ENCODE measurements at regions not wholly inside any gene's neighbourhood (a gene's known extent, or its start where the extent isn't known, plus 50 kb on each side); places are given as distances from the start of the nearest gene placed in this dataset.
"Not testable (repeated sequence)": the region's sequence is repeated elsewhere in the genome, so short reads cannot be mapped to it uniquely, and the experiment has no call there.

DNA sequence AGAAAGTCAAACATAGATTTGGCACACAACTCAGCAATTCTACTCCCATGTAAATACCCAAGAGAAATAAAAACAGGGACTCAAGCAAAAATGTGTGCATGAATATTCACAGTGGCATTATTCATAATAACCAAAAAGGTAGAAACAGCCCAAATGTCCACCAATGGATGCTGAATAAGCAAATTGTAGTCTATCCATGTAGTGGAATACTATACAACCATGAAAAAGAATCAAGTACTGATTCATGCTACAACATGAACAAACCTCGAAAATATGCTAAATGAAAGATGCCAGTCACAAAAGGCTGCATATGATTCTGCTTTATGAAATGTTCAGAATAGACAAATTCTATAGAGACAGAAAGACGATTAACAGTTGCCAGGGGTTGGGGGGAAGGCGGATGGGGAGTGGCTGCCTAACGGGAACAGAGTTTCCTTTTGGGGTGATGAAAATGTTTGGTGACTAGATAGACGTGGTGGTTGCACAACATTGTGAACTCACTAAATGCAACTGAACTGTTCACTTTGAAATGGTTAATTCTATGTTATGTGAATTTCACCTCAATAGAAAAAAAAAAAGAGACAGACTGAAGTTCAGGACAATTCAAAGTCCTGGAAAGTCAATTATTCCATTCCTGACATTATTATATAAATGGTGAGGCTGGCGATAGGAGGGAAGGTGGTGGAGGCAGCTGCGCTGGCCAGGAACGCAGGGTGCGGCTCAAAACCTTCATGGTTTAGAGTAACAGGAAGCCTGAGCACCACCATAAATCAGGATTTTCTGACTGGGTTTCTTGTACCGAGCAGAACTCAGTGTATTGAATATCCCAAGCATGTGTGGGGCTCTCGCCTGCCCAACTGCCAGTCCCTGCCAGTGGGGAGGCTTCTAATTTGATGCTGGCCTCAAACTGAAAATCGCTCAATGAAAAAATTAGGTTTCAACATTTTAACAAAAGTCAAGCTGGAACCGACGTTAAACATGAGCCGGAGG lies 300.9 kb downstream of the C16orf95 start:
- no peak overlapping the region for H3K4me3 Mint-ChIP-seq
- H3K9me3 Mint-ChIP-seq: no peaks in the 10 kb centered on the region
- ATAC-seq (replicated peaks in 1 of 2): no peak
- no peaks in the 10 kb centered on the region for H3K36me3 Mint-ChIP-seq (ENCODE audit: insufficient read depth in 2 of 2)
- no peak overlapping the region for H3K27ac Mint-ChIP-seq
- H3K4me1 Mint-ChIP-seq (ENCODE audit: low read depth): no peaks in the 10 kb centered on the region
- peaks cover 18% of the 10 kb centered on the region for H3K27me3 Mint-ChIP-seq (ENCODE audit: low read depth)
- DNase-seq: no peak

DNA sequence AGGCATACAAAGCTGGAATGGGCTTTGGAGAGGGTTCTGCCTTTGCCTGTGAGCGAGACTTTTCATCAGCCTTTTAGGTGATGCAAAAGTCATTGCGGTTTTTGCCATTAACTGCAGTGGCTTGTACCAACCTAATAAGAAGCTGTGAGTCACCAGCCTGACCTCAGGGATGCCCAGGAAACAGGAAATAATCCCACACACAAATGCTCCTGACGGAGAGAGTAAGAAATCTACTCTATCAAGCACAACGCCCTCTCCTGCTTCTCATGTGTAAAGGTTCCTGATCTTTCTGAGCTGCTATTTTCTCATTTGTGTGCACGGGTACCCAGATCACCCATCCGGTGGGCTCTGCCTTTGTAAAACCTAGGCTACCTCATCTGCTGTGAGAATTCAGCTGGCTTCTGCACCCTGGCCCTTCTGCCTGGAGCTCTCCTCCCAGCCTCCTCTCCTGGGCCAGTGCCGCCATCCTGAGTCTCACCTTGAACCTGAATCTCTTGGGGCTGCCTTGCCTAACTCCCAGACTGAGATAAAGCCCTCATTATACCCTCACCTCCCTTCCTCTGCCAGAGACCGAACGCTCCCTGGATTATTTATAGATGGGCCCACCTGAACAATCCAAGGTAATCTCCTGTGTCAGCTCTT lies 299.7 kb downstream of the C16orf95 start:
- ATAC-seq (replicated peaks in 1 of 2) (no peak), DNase-seq (no peak)
- H3K4me3 Mint-ChIP-seq: no peak overlapping the region
- H3K4me1 Mint-ChIP-seq (ENCODE audit: low read depth): no peaks in the 10 kb centered on the region
- H3K36me3 Mint-ChIP-seq (ENCODE audit: insufficient read depth in 2 of 2): no peaks in the 10 kb centered on the region
- no peak overlapping the region for H3K27ac Mint-ChIP-seq
- H3K27me3 Mint-ChIP-seq (ENCODE audit: low read depth): peaks cover 18% of the 10 kb centered on the region
- no peaks in the 10 kb centered on the region for H3K9me3 Mint-ChIP-seq

DNA sequence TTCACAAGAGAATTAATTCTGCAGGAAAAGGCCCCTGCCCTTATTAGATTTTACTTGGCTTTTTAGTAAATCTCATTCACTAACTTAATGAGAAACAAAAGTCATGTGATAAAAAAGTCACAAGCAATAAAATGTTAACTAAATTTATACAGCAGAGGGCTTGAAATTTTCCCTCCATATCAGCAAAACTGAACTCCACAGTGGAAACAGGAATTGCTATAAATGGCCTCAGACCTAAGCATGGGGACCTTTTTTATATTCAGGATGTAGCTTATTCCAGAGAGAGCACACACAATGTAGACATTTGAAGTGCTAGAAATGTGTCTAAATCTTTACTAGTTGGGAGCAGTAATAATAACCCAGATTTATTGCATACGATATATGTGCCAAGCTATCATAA lies 291.5 kb downstream of the C16orf95 start:
- Mint-ChIP-seq H3K27me3 (ENCODE audit: low read depth) (no peaks in the 10 kb centered on the region), H3K4me1 (ENCODE audit: low read depth) (no peaks in the 10 kb centered on the region), H3K4me3 (no peak overlapping the region), H3K36me3 (ENCODE audit: insufficient read depth in 2 of 2) (peaks cover 0 to 2% of the 10 kb centered on the region in 2 donors), H3K27ac (no peak overlapping the region), H3K9me3 (no peaks in the 10 kb centered on the region)
- ATAC-seq (replicated peaks in 1 of 2): no peak
- no peak for DNase-seq

DNA sequence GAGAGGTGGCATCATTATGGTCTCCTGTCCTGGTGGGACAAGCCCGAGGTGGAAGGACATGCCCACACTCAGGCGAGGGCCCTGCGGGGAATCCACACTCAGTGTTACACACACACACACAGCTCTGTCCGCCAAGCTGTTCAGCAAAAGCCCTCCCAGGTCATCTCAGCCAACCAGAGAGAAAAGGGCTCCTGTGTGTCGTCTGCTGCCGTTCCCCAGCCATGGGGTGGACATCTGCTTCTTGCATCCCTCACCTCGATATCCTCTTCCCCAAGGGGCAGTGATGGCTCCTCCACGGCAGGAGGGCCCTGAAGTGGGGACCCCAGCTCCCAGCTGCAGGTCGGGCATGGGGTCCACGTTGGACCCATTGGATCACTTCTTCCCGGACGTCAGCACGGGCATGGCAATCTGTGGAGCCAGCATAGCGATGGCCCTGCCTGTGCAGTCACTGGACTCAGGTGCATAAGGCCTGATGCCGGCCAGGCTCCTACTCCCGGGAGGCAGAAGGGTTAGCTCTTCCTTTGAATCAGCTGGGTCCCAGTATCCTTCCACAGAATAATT lies 290.1 kb downstream of the C16orf95 start:
- no peak for DNase-seq
- Mint-ChIP-seq H3K9me3 (no peaks in the 10 kb centered on the region), H3K27me3 (ENCODE audit: low read depth) (no peaks in the 10 kb centered on the region), H3K4me1 (ENCODE audit: low read depth) (no peaks in the 10 kb centered on the region), H3K36me3 (ENCODE audit: insufficient read depth in 2 of 2) (peaks cover 0 to 2% of the 10 kb centered on the region in 2 donors), H3K27ac (no peak overlapping the region), H3K4me3 (no peak overlapping the region)
- ATAC-seq (replicated peaks in 1 of 2): no peak

DNA sequence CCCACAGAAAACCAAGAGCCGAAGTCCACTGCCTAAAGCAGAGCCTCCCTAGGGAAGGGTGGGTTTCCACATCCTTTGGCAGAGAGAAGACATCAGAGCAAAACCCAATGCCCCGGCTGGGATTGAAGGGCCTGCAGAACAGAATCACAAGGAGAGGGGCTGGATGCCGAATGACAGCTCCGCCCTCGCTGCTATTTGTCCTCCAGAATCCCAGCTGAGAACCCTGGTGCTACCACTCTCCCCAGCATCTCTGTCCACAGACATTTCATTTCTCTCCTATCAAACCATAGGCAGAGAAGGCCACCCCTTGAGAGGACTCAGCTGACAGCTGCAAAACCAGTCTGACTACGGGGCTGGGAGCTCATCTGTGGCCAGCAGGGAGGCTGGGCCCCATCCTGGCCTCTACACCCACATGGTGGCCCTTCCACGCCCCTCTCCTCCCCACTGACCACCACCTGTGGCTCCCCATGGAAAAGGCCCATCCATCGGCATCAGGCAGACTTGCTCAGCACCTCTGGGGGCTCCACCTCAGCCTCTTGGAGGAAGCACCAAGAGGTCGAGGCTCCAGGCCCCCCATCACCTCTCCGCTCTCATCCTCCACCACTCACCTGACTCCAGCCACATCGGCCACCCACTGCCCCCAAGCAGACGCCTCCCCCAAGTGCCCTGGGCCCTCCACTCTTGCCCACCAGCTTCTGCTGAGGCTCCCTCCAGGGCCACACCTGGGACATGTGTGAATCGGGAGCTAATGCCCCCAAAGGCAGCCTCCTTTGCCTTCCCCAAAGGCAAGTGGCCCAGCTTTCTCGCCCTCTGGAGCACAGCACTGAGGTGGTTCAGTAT lies 288.5 kb downstream of the C16orf95 start:
- H3K4me1 Mint-ChIP-seq (ENCODE audit: low read depth): no peaks in the 10 kb centered on the region
- DNase-seq: no peak
- no peaks in the 10 kb centered on the region for H3K9me3 Mint-ChIP-seq
- H3K27ac Mint-ChIP-seq: no peak overlapping the region
- no peak for ATAC-seq (replicated peaks in 1 of 2)
- no peaks in the 10 kb centered on the region for H3K27me3 Mint-ChIP-seq (ENCODE audit: low read depth)
- H3K4me3 Mint-ChIP-seq: no peak overlapping the region
- peaks cover 0 to 2% of the 10 kb centered on the region in 2 donors for H3K36me3 Mint-ChIP-seq (ENCODE audit: insufficient read depth in 2 of 2)

DNA sequence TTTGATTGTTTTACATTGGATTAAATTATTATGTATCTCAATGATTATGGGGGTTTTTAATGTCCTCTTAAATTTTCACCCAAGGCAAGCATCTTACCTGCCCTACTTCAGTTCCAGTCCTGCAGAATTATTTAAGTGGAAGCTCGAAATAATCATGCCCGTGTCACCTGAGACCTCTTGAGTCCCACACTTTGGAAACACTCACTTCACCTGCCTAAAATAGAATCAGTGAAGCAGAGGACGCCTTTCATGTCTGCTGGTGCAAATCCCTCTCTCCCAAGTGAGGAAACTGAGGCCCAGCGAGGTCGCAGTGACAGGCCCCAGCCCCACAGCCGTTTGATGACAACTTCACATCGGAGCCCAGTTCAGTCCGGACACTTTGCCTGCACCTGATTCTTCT lies 284.6 kb downstream of the C16orf95 start:
- no peak overlapping the region for H3K27ac Mint-ChIP-seq
- peaks cover 0 to 2% of the 10 kb centered on the region in 2 donors for H3K36me3 Mint-ChIP-seq (ENCODE audit: insufficient read depth in 2 of 2)
- ATAC-seq (replicated peaks in 1 of 2): no peak
- H3K4me1 Mint-ChIP-seq (ENCODE audit: low read depth): no peaks in the 10 kb centered on the region
- no peak overlapping the region for H3K4me3 Mint-ChIP-seq
- no peaks in the 10 kb centered on the region for H3K27me3 Mint-ChIP-seq (ENCODE audit: low read depth)
- DNase-seq: no peak
- H3K9me3 Mint-ChIP-seq: no peaks in the 10 kb centered on the region

DNA sequence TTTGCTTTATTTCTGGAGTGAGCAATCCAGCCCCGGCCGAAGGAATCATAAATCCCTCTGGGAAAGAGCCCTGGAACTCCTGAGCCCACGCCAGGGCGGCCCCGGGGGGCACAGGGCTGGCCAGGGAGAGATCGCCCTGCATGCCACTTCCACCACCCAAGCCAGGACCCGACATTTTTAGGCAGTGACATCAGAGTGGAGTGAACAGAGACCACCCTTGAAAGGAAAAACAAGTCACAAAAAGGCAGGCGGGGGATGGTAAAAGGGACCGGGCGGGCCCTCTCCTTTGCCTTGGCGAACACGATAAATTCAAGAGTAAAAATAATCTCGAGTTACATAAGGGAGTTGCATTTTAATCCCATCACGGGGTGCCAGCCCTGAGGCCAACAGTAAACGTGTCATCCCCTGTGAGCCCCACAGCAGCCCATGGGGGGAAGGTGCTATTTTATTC lies 284.1 kb downstream of the C16orf95 start:
- DNase-seq: no peak
- H3K4me3 Mint-ChIP-seq: no peak overlapping the region
- peaks cover 0 to 2% of the 10 kb centered on the region in 2 donors for H3K36me3 Mint-ChIP-seq (ENCODE audit: insufficient read depth in 2 of 2)
- H3K27ac Mint-ChIP-seq: no peak overlapping the region
- H3K27me3 Mint-ChIP-seq (ENCODE audit: low read depth): no peaks in the 10 kb centered on the region
- no peaks in the 10 kb centered on the region for H3K4me1 Mint-ChIP-seq (ENCODE audit: low read depth)
- ATAC-seq (replicated peaks in 1 of 2): no peak
- H3K9me3 Mint-ChIP-seq: no peaks in the 10 kb centered on the region

DNA sequence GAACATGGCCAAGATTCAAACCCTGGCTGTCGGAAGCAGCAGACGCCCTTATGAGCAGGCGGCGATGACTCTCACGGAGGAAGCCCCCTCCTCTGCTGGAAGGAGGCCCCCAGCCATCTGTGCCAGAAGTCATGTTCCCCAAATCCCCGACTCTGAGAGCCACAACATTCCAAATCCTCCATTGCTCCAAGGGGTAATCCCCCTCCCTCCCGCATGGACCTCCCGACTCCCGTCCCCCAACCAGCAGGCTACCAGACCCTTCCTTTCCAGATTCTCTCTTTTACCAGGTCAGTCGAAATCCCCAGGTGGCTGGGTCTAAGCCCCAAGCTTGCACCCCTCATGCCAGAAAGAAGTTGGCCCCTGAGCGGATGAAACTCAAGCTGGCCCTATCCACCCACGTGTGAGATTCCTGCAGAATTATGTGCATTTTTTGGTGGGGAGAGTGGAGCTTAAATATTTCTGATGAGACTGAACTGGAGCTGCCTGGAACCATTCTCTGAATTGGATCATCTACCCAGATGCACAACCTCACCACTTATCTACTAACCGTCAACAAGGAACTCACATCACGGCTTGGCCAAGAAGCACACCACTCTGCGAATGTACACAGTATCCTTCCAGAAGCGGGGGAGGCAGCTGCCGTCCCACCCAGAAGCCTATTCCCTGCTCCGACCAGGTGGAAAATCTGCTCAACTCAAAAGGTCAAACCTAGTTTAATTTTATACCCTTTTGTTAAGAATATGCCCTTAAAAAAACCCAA lies 283.5 kb downstream of the C16orf95 start:
- ATAC-seq (replicated peaks in 1 of 2) (no peak), DNase-seq (no peak)
- Mint-ChIP-seq H3K9me3 (no peaks in the 10 kb centered on the region), H3K27ac (no peak overlapping the region), H3K4me3 (no peak overlapping the region), H3K4me1 (ENCODE audit: low read depth) (no peaks in the 10 kb centered on the region), H3K36me3 (ENCODE audit: insufficient read depth in 2 of 2) (peaks cover 0 to 2% of the 10 kb centered on the region in 2 donors), H3K27me3 (ENCODE audit: low read depth) (no peaks in the 10 kb centered on the region)

DNA sequence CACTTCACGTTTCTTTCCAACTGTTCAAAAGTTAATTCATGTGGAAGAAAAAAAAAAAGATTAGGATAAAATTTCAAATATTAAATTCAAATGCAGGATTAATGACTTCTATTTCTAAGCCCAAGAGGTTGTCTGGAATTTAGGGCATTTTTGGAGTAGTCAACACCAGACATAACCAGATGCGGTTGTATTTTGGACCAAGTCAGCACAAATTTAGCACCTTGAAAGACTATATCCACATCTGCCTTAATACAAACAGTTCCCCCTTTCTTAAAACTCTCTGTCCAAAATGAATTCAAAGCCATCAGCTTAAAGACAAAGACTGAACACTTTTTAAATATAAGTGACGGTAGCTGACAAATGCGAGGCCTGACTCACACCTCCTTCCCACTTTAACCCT lies 282.9 kb downstream of the C16orf95 start:
- Mint-ChIP-seq H3K27ac (no peak overlapping the region), H3K9me3 (no peaks in the 10 kb centered on the region), H3K4me1 (ENCODE audit: low read depth) (no peaks in the 10 kb centered on the region), H3K36me3 (ENCODE audit: insufficient read depth in 2 of 2) (peaks cover 0 to 2% of the 10 kb centered on the region in 2 donors), H3K4me3 (no peak overlapping the region), H3K27me3 (ENCODE audit: low read depth) (no peaks in the 10 kb centered on the region)
- ATAC-seq (replicated peaks in 1 of 2): no peak
- DNase-seq: no peak

DNA sequence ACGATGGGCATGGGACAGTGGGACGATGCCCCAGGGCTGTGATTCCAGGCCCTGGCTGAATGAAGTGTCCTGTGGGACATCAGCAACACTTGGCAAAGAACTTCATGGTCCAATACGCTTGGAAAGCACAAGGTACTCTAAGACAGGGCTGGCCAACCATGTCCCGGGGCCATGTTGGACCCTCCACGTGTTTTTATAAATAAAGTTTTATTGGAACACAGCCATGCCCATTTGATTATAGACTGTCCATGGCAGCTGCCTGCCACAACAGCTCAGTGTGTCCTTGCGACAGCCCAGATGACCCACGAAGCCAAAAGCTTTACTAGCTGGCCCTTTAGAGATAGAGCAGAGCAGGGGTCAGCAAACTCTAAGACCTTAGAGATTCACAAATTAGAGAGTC lies 282.1 kb downstream of the C16orf95 start:
- H3K9me3 Mint-ChIP-seq: no peaks in the 10 kb centered on the region
- no peaks in the 10 kb centered on the region for H3K36me3 Mint-ChIP-seq (ENCODE audit: insufficient read depth in 2 of 2)
- no peak overlapping the region for H3K4me3 Mint-ChIP-seq
- DNase-seq: no peak
- no peak for ATAC-seq (replicated peaks in 1 of 2)
- no peaks in the 10 kb centered on the region for H3K27me3 Mint-ChIP-seq (ENCODE audit: low read depth)
- no peak overlapping the region for H3K27ac Mint-ChIP-seq
- no peaks in the 10 kb centered on the region for H3K4me1 Mint-ChIP-seq (ENCODE audit: low read depth)

DNA sequence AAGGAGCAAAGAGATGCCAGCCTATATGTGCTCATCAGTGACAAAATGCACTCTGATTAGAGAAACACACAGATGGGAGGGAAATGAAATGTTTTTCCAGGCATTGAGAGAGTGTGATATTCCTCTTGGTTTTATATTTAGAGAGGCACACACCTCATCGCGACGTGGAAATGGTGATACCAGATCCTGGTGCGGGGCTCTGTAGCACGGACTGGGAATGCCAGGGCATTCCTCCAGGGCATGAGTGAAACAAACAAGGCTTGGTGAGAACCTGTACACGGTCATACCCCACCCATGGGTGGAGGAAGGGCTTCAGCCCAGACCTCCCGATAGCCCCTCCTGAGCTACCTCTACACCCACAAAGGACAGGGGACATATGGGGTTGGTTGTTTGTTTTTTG lies 280.2 kb downstream of the C16orf95 start:
- Mint-ChIP-seq H3K4me3 (no peak overlapping the region), H3K4me1 (ENCODE audit: low read depth) (no peaks in the 10 kb centered on the region), H3K27ac (no peak overlapping the region), H3K27me3 (ENCODE audit: low read depth) (no peaks in the 10 kb centered on the region), H3K36me3 (ENCODE audit: insufficient read depth in 2 of 2) (no peaks in the 10 kb centered on the region), H3K9me3 (no peaks in the 10 kb centered on the region)
- no peak for DNase-seq
- no peak for ATAC-seq (replicated peaks in 1 of 2)

DNA sequence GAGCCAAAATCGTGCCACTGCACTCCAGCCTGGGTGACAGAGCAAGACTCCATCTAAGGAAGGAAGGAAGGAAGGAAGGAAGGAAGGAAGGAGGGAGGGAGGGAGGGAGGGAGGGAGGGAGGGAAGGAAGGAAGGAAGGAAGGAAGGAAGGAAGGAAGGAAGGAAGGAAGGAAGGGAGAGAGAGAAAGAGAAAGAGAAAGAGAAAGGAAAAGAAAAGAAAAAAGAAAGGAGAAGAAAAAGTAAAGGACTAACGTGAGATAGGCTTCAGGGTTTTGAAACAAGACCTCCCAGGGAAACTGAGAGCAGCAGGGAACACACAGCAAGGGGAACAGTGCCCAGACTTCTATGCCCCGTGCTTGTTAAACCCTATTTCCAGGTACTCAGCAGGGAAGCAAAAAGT lies 278.7 kb downstream of the C16orf95 start:
- not testable (repeated sequence) for H3K27ac Mint-ChIP-seq; H3K36me3 Mint-ChIP-seq (ENCODE audit: insufficient read depth in 2 of 2); H3K9me3 Mint-ChIP-seq; H3K27me3 Mint-ChIP-seq (ENCODE audit: low read depth); ATAC-seq (replicated peaks in 1 of 2); H3K4me3 Mint-ChIP-seq; DNase-seq; H3K4me1 Mint-ChIP-seq (ENCODE audit: low read depth)

Data from activated T-cell treated with anti-CD3 and anti-CD28 coated beads, Interleukin-2, amount 50 U/mL, for 72 hours (primary cell).